Fibroblast of peridontal ligament (primary cell): ENCODE measurements at regions not wholly inside any gene's neighbourhood (a gene's known extent, or its start where the extent isn't known, plus 50 kb on each side); places are given as distances from the start of the nearest gene placed in this dataset.

Experiments
- DNase-seq: peaks from one replicate; pipeline ENCODE4 v3.0.0-alpha.2; 2010; ENCODE audit errors: extremely low read depth

DNA sequence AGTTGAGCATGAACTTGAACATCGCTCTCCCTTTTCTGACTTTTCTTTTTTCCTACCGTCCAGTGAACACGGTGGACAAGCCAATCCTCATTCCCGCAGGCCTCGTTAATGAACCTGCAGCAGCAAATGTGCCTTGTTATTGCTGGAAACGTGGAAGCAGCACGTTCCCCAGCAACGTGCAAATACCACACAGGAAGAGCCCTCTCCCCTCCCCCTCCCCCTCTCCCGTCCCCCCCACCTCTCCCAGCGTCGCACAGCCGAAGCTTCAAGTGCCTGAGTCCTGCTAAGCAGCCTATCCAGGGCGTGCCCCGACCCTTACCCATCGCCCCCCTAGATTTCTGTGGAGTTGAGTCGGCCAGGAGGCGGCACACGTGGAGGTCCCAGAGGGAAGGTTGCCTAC, 219.9 kb downstream of the BCOR start:
- DNase-seq, result no peak

DNA sequence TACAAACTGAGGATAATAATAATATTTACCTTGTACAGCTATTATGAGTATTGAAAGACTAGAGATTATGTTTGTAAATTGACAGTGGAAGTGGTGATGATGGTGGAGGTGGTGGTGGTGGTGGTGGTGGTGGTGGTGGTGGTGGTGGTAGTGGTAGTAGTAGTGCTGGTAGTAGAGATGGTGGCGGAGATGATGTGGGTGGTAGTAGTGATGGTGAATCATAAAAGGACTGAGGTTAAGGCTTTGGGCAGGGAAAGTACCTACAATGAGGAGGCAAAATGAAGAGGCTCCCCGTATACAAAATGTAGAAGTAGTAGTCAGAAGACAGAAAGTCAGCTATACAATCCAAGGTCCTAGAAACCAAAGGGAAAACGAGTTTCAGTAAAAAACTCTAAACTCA, 214.1 kb downstream of the BCOR start:
- DNase-seq, result no peak

- no peak for DNase-seq
Observed at GRCh38 chrX:39886282-39886681, 211.5 kb downstream of the BCOR start.

- DNase-seq, result no peak
Observed at GRCh38 chrX:39888730-39889129, 209.0 kb downstream of the BCOR start.

- DNase-seq, result no peak
Observed at GRCh38 chrX:39889704-39890103, 208.1 kb downstream of the BCOR start.

DNA sequence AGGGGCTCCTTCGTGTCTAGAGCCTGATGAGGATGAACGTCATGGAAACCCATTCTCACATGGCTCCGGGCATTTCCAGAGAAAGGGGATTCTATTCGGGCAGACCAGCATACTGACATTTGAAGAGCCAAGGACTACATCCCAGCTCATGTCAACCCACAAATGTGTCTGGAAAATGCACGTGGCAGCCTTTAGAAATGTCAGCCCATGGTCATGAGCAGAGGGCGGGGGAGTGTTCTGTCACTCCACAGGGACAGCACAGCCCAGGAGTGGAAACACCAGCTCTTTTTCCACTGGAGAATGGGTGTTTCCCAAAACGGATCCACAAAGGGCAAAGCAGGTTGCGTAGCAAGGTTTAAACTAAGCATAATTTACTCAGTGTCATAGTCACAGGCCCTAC, 207.0 kb downstream of the BCOR start:
- DNase-seq, result no peak

GRCh38 chrX:39891781-39892180, 206.0 kb downstream of the BCOR start:
- no peak for DNase-seq

DNA sequence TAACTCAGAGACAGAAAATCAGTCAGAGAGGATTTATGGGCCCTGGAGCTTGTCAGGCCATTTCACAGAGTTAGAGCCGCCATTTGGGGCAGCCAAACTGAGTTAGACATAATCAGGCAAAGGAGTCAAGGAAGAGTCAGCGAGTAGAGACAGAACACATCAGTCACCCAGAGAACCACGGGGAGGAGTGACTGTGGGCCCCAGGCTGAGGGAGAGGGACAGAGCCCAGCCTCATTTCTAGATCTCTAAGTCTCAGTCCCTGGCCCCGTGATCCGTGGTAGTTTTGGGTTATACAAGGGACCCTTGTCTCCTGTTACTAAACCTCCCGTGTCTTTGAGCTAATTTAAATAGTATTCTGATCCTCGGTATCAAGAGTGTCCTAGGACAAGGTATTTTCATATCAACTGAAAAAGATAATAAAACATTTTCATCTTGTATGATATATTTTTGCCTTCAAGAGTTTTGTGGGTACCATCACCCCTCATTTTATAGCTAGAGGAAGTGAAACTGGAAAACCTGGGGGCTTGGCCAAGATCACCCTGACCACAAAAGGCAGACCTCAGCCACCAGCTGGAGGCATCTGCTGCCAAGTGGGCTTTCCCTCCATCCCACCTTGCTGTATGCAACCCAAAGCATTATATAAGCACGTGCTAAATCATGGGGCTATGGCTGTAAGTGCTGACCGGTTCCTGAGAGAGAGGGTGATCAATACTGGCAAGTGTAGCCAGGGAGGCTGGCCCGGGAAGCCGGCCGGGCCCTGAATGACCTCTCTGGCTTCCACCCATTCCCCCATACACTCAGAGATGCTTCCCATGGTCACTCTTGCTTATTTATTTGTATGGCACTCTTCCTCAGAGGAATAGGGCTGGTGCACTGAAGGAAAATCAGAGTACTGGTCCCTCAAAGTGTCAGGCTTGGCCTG, 204.1 kb downstream of the BCOR start:
- DNase-seq, result no peak

GRCh38 chrX:39894683-39895082, 203.1 kb downstream of the BCOR start:
- DNase-seq, result no peak

GRCh38 chrX:39895218-39896110, 202.3 kb downstream of the BCOR start:
- no peak for DNase-seq

DNA sequence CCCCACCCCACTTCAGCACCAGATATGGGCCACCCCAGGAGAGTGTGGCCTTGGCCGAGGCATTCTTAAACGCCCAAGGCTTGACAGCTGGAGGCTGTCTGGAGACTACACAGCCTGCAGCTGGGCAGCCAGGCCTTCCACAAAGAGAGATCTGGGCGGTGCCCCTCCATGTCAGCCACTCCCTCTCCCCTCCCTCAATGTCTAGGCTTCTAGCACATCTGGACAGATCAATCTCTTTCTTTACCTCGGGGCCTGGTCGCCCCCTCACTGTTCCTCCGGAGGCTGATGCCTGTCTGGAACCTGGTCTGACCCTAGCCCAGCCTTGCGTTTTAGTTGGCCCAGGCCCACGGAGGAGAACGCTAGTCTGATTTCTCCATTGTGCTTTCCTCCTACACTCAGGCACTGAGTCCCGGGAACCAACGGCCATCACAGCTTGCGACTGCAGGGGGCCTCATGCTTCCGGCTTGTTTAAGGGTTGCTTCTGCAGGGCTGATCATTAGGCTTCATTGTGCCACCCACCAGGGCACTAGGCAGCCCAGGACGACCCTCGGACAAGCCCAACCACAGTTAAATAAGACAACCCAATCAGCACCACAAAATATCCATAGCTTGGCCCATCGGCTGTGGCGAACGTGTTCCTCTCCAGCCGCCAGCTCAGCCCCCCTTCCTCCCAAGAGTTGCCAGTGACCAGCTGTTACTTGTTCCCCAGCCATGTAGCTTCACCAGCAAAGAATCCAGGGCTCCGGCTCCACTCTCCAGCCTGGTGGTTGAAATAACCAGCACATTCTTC, 200.6 kb downstream of the BCOR start:
- DNase-seq, result peak; percentile 73

DNA sequence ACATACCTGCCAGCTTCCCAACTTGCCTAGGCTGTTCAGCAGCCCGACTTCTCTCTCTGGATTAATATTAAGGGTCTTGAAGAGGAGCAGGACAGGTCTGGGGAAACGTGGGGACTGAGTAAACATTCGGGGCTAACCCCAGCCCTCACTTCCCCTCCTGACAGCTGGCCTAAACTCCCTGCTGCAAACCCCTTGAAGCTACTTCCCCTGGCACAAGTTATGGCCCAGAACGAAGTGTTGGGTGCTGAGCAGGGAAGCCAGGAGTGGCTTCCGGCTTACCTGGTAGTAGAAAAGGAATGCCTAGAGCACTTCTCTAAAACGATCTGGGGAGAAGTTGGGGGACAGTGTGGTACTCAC, 200.0 kb downstream of the BCOR start:
- DNase-seq, result no peak

- no peak for DNase-seq
Observed at GRCh38 chrX:39898147-39898546, 199.6 kb downstream of the BCOR start.

GRCh38 chrX:39899059-39899458, 198.7 kb downstream of the BCOR start:
- DNase-seq, result no peak

GRCh38 chrX:39899856-39900776, 197.6 kb downstream of the BCOR start:
- peak; percentile 46 for DNase-seq

DNA sequence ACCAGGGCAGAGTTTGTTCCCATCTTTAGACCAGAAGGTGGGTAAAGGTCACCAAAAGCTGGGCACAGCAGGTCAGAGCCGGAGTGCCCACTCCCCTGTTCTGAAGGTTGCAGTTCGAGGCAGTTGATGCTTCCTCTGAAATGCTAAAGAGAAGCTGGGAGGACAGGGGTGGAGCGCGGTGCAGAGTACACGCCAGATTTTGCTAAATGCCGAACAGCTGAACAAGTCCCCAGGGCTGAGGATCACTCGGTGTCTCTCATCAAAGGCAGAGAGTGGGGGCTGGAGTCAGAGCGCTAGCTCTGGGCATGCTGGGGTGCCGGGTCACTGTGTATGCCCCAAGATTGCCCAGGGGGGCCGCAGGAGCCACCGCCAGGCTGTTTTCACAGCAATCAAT, 197.0 kb downstream of the BCOR start:
- peak; percentile 17 for DNase-seq

GRCh38 chrX:39903343-39903742, 194.4 kb downstream of the BCOR start:
- DNase-seq, result peak; percentile 80

- DNase-seq, result peak; percentile 58
Observed at GRCh38 chrX:39903937-39904336, 193.8 kb downstream of the BCOR start.

DNA sequence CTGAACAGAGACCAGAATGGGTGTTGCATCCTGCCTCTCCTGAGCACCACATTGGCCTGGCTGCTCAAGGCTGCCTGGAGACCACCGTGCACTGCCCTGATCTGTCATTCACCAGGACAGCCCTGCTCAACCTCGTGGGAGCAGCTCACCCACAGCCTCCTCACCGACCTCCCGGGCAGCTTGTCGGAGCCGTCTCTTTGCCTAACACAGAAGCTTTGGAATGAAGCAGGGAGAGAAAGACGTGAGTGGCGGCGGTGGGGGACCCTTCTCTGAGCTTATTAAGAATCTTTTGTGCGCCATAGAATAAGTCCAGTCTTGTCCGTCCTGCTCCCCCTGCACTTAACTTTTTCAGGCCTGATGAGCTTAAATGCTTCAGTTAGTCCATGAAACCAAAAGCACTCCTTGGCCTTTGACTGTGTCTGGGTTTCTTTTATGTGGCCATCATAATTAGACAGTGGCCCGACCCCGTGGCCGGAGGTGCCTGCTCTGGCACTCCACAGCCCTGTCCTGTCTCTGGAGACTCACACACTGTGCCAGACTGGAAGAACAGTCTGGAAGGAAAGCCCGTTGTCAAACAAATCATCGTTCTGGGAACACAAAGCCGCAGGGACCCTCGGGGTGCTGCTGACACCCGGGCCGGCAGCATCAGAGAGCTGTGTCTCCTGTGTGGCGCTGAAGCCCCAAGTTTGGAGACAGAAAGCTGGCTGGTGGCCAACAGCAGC, 192.8 kb downstream of the BCOR start:
- no peak for DNase-seq

DNA sequence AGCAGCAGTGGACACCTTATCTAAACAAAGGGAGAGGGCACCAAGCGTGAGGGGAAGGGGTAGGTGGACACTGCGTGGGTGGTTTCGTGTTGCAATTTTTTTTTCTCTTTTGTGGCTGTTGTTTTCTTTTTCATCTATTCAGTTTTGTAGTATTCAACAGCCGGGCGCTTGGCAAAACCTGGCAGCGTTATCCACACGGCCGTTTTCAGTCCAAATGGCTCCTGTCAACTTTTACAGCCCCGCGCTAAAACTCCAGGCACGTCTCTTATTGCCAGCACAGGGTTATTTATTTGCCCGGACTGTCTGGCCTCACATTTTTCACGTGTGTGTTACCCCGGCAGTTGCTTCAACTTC, 192.2 kb downstream of the BCOR start:
- DNase-seq, result no peak
